Kidney epithelial cell (primary cell): ENCODE measurements at regions not wholly inside any gene's neighbourhood (a gene's known extent, or its start where the extent isn't known, plus 50 kb on each side); places are given as distances from the start of the nearest gene placed in this dataset.

Experiments used
- DNase-seq: peaks from one replicate; pipeline ENCODE4 v3.0.0-alpha.2; 2010; ENCODE audit warnings: low read depth
- H3K27me3 ChIP-seq: 2 replicates; pipeline ENCODE4 v1.6.0; 2011; ENCODE audit warnings: low read length; ENCODE audit not compliant: control insufficient read depth, insufficient read depth
- H3K36me3 ChIP-seq: 2 replicates; pipeline ENCODE4 v1.5.1; 2011; ENCODE audit warnings: low read length; ENCODE audit not compliant: control insufficient read depth, insufficient read depth
- H3K4me3 ChIP-seq: 2 replicates; pipeline ENCODE4 v1.5.1; 2011; ENCODE audit warnings: low read depth, mild to moderate bottlenecking, control low read depth, low read length
- TF ChIP-seq, protein P1 (sequence below): IDR thresholded peaks from 2 replicates; pipeline ENCODE4 v1.5.1; 2011; ENCODE audit warnings: mild to moderate bottlenecking, moderate library complexity, low read length, control low read depth, inconsistent platforms; ENCODE audit not compliant: insufficient read depth, poor library complexity, severe bottlenecking

DNA sequence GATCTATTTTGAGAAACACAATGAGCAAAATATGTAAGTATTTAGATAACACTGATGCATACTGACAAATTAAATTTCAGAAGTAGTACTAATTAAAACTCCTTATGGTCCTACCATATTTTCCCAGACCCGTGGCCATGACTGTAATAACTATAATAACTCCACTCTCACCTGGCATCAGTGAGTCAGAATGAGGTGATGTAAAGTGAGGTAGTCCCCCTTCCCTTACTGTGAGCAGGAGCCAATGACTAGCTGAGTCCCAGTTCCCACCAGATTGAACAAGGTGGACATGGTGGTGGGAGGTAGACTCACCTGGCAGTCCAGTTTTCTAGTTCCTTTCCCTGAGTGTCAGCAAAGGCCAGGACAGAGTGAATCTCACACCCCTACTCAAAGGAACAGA, 630.5 kb upstream of the IGFBP3 start:
- TF ChIP-seq, protein P1, sequence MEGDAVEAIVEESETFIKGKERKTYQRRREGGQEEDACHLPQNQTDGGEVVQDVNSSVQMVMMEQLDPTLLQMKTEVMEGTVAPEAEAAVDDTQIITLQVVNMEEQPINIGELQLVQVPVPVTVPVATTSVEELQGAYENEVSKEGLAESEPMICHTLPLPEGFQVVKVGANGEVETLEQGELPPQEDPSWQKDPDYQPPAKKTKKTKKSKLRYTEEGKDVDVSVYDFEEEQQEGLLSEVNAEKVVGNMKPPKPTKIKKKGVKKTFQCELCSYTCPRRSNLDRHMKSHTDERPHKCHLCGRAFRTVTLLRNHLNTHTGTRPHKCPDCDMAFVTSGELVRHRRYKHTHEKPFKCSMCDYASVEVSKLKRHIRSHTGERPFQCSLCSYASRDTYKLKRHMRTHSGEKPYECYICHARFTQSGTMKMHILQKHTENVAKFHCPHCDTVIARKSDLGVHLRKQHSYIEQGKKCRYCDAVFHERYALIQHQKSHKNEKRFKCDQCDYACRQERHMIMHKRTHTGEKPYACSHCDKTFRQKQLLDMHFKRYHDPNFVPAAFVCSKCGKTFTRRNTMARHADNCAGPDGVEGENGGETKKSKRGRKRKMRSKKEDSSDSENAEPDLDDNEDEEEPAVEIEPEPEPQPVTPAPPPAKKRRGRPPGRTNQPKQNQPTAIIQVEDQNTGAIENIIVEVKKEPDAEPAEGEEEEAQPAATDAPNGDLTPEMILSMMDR: no peak
- no peak overlapping the region for H3K4me3 ChIP-seq
- no peak for DNase-seq
- H3K27me3 ChIP-seq: no peaks in the 10 kb centered on the region
- H3K36me3 ChIP-seq: no peaks in the 10 kb centered on the region

DNA sequence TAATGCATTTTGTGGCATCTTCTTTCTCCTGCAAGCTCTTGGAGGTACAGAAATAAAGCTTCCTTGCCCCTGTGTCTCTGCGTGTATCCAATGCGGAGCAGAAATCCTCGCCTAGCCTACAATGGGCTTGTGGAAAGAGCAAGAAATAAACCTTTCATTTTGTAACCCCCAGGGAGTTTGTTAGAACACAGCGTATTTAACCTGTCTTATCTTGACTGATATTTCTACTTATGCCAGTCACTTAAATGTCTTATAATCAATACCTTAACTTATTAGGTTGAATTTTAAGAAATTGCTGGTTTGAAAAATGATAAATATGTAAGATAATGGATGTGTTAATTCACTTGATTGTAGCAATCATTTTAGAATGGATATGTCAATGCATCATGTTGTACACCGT, 629.8 kb upstream of the IGFBP3 start:
- DNase-seq: no peak
- Histone ChIP-seq H3K27me3 (no peaks in the 10 kb centered on the region), H3K36me3 (no peaks in the 10 kb centered on the region), H3K4me3 (no peak overlapping the region)
- TF ChIP-seq, protein P1: no peak

DNA sequence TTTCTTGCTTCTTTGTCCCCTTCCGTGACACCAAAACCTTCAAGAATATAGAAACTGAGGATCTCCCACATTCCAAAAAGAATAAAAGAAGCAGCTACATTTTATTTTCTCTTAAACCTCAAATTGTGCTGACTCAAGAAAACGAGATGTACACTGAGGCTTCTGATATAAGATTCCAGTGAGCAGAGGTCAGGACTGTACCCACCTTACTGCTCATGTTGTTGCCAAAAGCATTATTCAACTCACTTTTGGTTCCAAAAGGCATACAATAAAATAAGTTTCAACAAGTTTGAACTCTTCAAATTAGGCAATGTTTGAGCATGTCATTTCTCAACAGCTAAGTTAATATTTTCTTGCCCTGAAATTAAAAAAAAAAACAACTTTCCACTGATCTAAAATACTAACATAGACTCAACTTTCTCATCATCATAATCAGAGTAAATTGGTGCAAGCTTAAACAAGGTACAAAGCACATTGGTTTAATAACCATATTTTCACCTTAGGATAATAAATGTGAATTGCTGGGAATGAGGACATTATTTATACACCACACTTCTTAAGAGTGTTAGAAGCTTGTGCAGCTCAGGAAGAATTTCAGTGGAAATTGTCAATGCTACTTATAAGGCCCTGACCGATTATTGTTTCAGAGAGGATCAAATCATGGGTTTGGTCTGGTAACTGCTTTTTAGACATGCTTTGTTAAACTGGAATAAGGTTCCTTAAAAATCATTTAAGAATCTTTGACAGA, 629.0 kb upstream of the IGFBP3 start:
- Histone ChIP-seq H3K36me3 (no peaks in the 10 kb centered on the region), H3K4me3 (no peak overlapping the region), H3K27me3 (no peaks in the 10 kb centered on the region)
- no peak for DNase-seq
- TF ChIP-seq, protein P1: no peak

DNA sequence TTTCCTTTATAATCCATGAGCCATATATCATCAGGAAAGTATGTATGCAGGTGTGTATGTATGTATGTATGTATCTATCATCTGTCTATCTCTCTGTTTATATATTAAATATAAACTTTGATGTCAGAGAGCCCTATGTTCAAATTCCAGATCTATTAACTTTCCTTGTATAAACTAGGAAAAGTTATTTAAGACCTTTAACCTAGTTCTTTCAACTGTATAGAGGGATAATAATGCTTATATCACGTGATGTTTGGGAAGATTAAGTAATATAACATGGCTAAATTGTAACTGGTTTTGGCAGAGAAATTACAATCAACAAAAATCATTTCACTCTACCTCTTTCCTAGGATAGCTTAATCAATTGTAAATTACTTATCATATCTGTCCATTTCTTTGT, 628.3 kb upstream of the IGFBP3 start:
- TF ChIP-seq, protein P1: no peak
- H3K27me3 ChIP-seq: no peaks in the 10 kb centered on the region
- DNase-seq: no peak

DNA sequence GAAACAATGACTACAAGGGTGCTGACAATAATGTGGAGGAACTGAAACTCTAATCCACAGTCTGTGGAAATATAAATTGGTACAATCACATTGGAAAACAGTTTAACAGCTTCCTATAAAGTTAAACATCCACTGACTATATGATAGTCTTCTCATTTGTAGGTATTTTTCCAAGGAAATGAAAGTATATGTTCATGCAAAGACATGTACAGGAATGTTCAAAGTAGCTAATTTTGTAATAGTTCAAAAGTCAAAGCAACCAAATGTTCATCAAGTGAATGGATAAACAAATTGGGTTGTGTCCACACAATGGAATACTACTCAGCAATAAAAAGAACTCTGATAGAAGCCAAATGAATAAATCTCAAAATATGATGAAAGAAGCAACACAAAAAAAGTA, 626.0 kb upstream of the IGFBP3 start:
- H3K27me3 ChIP-seq: no peaks in the 10 kb centered on the region
- TF ChIP-seq, protein P1: no peak
- DNase-seq: no peak
- H3K36me3 ChIP-seq: no peaks in the 10 kb centered on the region
- H3K4me3 ChIP-seq: no peak overlapping the region

More for the DNA sequence above, 628.3 kb upstream of the IGFBP3 start:
- H3K36me3 ChIP-seq: no peaks in the 10 kb centered on the region
- no peak overlapping the region for H3K4me3 ChIP-seq

DNA sequence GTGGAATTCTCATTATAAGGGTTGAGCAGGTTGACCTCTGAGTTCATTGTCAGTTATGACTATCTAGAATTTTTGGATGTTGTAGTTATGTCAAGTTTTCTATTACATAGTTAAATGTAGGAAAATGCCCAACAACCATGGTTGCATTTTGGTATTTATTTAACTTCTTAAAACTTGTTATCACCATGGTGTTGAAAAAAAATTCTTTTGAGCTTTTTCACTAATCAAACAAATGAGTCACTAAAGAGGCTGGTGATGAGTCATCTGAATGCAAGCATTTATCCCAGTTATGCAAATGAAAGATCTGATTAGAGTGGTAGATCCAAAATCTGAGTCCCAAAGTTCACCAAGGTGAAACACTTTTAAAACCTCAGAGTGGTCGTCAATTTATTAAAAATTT, 624.7 kb upstream of the IGFBP3 start:
- no peaks in the 10 kb centered on the region for H3K36me3 ChIP-seq
- peak; percentile 67 for DNase-seq
- no peak overlapping the region for H3K4me3 ChIP-seq
- TF ChIP-seq, protein P1: no peak
- H3K27me3 ChIP-seq: no peaks in the 10 kb centered on the region
